Common myeloid progenitor, CD34-positive (primary cell): ENCODE measurements at regions not wholly inside any gene's neighbourhood (a gene's known extent, or its start where the extent isn't known, plus 50 kb on each side); places are given as distances from the start of the nearest gene placed in this dataset.

Experiments used
- CTCF ChIA-PET: fragments of 350-600 bp; sonication (Branson Sonifier 250); formaldehyde crosslinking; loops from one replicate; lab custom pipeline; 2021; ENCODE audit warnings: antibody characterized with exemption; lab: Charles Lee
- POLR2A ChIA-PET: fragments of 350-600 bp; sonication (Branson Sonifier 250); formaldehyde crosslinking; loops from one replicate; lab custom pipeline; 2021; ENCODE audit warnings: antibody characterized with exemption; lab: Charles Lee
- DNase-seq, 3 donors: peaks; one replicate each; pipeline versions ENCODE4 v3.0.0 to v3.0.0-alpha.2; 2013
- H3K27ac ChIP-seq, 2 experiments: 1 replicate in 1 of 2; 2 replicates in 1 of 2; pipeline ENCODE4 v1.7.0; 2013; ENCODE audit warnings: inconsistent platforms in 2 of 2, low read length in 2 of 2, mild to moderate bottlenecking in 2 of 2, low read depth in 1 of 2, moderate library complexity in 1 of 2; ENCODE audit not compliant: severe bottlenecking in 2 of 2, insufficient read depth in 1 of 2, poor library complexity in 1 of 2
- H3K27me3 ChIP-seq, 5 experiments: replicated peaks in 2 of 5; 1 replicate in 3 of 5; 2 replicates in 2 of 5; pipeline versions ENCODE4 v1.6.1 to v1.7.0; 2013; ENCODE audit warnings: low read length in 4 of 5, mild to moderate bottlenecking in 2 of 5, moderate library complexity in 2 of 5, inconsistent platforms in 1 of 5; ENCODE audit not compliant: insufficient read depth in 5 of 5, control insufficient read depth in 4 of 5
- H3K36me3 ChIP-seq, 4 experiments: 1 replicate in 2 of 4; 2 replicates in 2 of 4; pipeline versions ENCODE4 v1.6.1 to v1.7.0; 2013; ENCODE audit warnings: low read length in 3 of 4, control low read depth in 1 of 4, mild to moderate bottlenecking in 1 of 4; ENCODE audit not compliant: control insufficient read depth in 4 of 4, insufficient read depth in 4 of 4
- H3K4me1 ChIP-seq, 4 experiments: 1 replicate in 3 of 4; 2 replicates in 1 of 4; pipeline versions ENCODE4 v1.6.1 to v1.7.1; 2013; ENCODE audit warnings: low read length in 3 of 4, mild to moderate bottlenecking in 3 of 4, control low read depth in 1 of 4, inconsistent platforms in 1 of 4, moderate library complexity in 1 of 4; ENCODE audit not compliant: control insufficient read depth in 4 of 4, insufficient read depth in 4 of 4; ENCODE audit errors: control extremely low read depth in 1 of 4
- H3K4me3 ChIP-seq, 7 experiments: 1 replicate in 4 of 7; 2 replicates in 3 of 7; pipeline versions ENCODE4 v1.5.1 to v1.7.0; 2013; ENCODE audit warnings: mild to moderate bottlenecking in 7 of 7, low read length in 6 of 7, moderate library complexity in 6 of 7, inconsistent platforms in 2 of 7, low read depth in 2 of 7, control low read depth in 1 of 7; ENCODE audit not compliant: insufficient read depth in 4 of 7, control insufficient read depth in 1 of 7; ENCODE audit errors: extremely low read depth in 1 of 7
- H3K9me3 ChIP-seq, 5 experiments: 1 replicate in 4 of 5; 2 replicates in 1 of 5; pipeline versions ENCODE4 v1.6.1 to v1.7.1; 2013; ENCODE audit warnings: low read length in 4 of 5, mild to moderate bottlenecking in 2 of 5, inconsistent platforms in 1 of 5, low read depth in 1 of 5, moderate library complexity in 1 of 5; ENCODE audit not compliant: control insufficient read depth in 4 of 5, insufficient read depth in 2 of 5; ENCODE audit errors: control extremely low read depth in 1 of 5
- WGBS: methylation state at CpG from one replicate; pipeline ENCODE4 v1.1.5; 2013; ENCODE audit not compliant: insufficient coverage; 5-methylcytosine and 5-hydroxymethylcytosine counted together

DNA sequence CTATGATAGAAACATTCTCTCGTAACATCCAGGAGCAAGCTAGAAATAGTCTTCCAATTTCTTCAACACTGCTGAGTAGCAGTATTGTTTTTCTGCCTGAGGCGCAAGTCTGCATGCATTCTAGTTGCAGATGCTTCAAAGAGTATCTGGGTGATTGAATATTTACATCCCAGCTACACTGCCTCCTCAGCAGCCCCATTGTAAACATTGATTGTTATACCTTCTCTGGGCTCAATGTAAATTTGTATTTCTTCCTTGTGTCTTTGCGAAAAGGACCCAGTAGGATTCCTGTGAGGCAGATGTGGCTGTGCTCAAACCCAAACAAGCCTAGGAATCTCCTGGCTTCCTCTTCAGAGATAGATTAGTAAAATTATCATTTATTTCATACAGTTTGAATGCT is 320.7 kb downstream of the CDC14C start:
- Histone ChIP-seq H3K4me3 (no peak overlapping the region), H3K27me3 (no peaks in the 10 kb centered on the region), H3K9me3 (no peaks in the 10 kb centered on the region), H3K36me3 (no peaks in the 10 kb centered on the region), H3K4me1 (no peaks in the 10 kb centered on the region), H3K27ac (no peak overlapping the region)
- WGBS: 67% methylated on average over 1 of the region's 3 CpGs
- DNase-seq: no peak
- ChIA-PET POLR2A (no interaction called here), CTCF (interaction anchor here (0.6 kb wide), 1 partner anchor 545 kb away, joined by 3 read pairs; no protein-coding TSS in a partner anchor)

DNA sequence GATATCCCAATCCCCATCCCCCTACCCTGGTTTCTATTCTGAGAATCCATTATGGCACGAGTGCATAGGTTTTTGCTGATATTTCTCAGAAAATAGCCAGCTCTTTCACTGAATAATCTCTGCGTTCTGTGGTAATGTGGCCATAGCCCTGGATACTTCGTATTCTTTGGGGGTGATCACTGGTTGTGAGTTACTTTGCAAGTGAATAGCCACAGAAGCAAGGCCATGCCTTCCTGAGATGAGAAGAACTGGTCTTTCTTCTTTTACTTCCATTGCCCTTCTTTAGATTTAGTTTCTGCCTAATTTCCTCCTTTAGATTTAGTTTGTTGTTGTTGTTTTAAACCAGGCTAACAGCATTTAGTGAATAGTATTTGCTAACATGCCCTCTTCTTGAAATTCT is 323.4 kb downstream of the CDC14C start:
- Histone ChIP-seq H3K27ac (no peak overlapping the region), H3K4me1 (no peaks in the 10 kb centered on the region), H3K36me3 (no peaks in the 10 kb centered on the region), H3K27me3 (no peaks in the 10 kb centered on the region), H3K9me3 (no peaks in the 10 kb centered on the region), H3K4me3 (no peak overlapping the region)
- ChIA-PET CTCF (no interaction called here), POLR2A (no interaction called here)
- 64% methylated on average over 2 of the region's 3 CpGs for WGBS
- no peak for DNase-seq

DNA sequence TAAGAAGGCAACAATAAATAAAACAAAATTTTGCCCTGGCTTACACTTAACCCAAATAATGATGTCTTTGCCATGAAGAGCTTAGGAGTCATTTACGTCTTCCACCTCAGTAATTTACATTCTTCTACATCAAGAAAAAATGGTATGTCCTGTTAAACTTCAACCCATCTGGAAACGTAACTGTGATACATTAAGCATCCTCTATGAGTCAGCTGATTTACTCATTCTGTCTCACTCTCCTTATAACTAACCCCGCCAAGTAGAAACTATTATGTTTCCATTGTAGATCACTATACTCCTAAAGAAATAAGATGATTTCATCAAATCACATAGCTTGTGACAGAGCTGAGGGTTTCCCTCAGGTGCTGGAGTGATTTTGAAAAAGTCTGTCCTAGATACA is 330.7 kb downstream of the CDC14C start:
- Histone ChIP-seq H3K36me3 (no peaks in the 10 kb centered on the region), H3K27ac (no peak overlapping the region), H3K9me3 (no peaks in the 10 kb centered on the region), H3K27me3 (no peaks in the 10 kb centered on the region), H3K4me3 (no peak overlapping the region), H3K4me1 (no peaks in the 10 kb centered on the region)
- 74% methylated on average over 2 of the region's 3 CpGs for WGBS
- CTCF ChIA-PET: no interaction called here
- POLR2A ChIA-PET: no interaction called here
- no peak for DNase-seq

DNA sequence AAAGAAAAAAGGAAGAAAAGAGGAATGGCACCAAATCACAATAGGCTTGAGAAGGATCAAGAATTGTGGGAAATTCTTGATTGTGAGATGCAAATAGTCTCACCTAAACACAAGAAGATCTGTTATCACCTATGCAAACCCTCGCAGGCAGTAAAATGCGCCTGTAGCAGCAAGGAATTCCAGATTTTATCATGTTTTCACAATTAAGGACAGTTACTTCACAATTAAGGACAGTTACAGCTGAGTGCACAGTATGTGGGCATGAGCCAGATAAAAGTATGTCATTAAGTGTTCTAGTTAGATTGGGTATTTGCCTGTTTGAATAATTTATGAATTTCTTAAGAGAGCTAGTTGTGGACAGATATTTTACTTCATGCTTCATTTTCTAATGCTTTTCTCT is 336.2 kb downstream of the CDC14C start:
- Histone ChIP-seq H3K27ac (no peak overlapping the region), H3K4me3 (no peak overlapping the region), H3K9me3 (no peaks in the 10 kb centered on the region), H3K4me1 (no peaks in the 10 kb centered on the region), H3K27me3 (no peaks in the 10 kb centered on the region), H3K36me3 (no peaks in the 10 kb centered on the region)
- ChIA-PET POLR2A (no interaction called here), CTCF (interaction anchor here (2.1 kb wide), 1 partner anchor 9 kb away, joined by 4 read pairs; no protein-coding TSS in a partner anchor)
- 75% methylated on average over 2 of the region's 2 CpGs for WGBS
- no peak for DNase-seq

DNA sequence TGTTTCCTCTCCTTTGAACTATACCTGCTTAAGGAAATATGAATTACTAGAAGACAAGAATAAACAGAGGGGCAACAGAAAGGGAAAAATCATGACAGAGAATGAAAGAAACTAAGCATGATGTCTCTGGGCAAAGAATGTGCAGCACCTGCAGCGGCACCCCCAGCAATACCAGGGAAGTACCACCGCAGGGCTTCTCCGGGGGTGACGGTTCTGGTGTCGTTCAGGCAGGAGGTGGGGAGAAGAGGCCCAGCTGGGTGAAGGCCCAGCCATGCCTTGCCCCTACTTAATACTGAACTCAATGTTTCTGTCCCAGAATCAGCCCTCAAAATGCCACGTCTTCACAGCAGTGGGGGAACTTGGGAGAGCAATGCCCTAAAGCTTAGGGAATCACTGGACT is 337.6 kb downstream of the CDC14C start:
- H3K27me3 ChIP-seq: no peaks in the 10 kb centered on the region
- no peak overlapping the region for H3K4me3 ChIP-seq
- ChIA-PET POLR2A (no interaction called here), CTCF (interaction anchor here (2.1 kb wide), 1 partner anchor 8 kb away, joined by 4 read pairs; no protein-coding TSS in a partner anchor)
- H3K27ac ChIP-seq: no peak overlapping the region
- H3K36me3 ChIP-seq: no peaks in the 10 kb centered on the region
- 94% methylated on average over 5 of the region's 6 CpGs for WGBS
- no peaks in the 10 kb centered on the region for H3K4me1 ChIP-seq
- no peak for DNase-seq
- H3K9me3 ChIP-seq: no peaks in the 10 kb centered on the region

DNA sequence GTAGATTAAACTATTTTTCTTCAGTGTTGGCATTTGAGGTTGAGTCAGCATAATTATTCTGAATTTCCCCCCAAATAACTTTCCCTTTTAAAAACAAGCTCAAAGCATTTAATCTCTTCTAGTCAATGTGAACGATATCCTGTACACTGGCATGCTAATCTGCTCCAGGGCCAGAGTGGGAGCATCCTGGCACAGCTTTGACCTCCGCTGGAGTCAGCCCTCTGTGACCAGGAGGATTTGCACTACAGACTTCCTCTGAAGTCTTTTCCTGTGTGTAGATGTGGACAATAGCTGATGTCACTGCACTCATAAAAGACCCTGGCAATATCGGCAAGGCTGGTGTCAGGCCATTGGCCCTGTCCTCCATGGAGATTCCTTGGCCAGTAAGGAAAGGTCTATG is 340.2 kb downstream of the CDC14C start:
- CTCF ChIA-PET: no interaction called here
- 73% methylated on average over 3 of the region's 3 CpGs for WGBS
- H3K9me3 ChIP-seq: no peaks in the 10 kb centered on the region

GRCh38 chr7:49273897-49274296 is 349.6 kb downstream of the CDC14C start:
- Histone ChIP-seq H3K27ac (no peak overlapping the region), H3K4me1 (no peaks in the 10 kb centered on the region), H3K36me3 (no peaks in the 10 kb centered on the region), H3K27me3 (no peaks in the 10 kb centered on the region), H3K4me3 (no peak overlapping the region), H3K9me3 (no peaks in the 10 kb centered on the region)
- no peak for DNase-seq
- ChIA-PET POLR2A (interaction anchor here (0.6 kb wide), 1 partner anchor 292 kb away, joined by 4 read pairs; no protein-coding TSS in a partner anchor), CTCF (interaction anchor here (1.3 kb wide), 1 partner anchor 11 kb away, joined by 3 read pairs; no protein-coding TSS in a partner anchor)
- WGBS: 29% methylated on average over 1 of the region's 1 CpG

More for the DNA sequence above, 340.2 kb downstream of the CDC14C start:
- Histone ChIP-seq H3K27me3 (no peaks in the 10 kb centered on the region), H3K4me3 (no peak overlapping the region), H3K27ac (no peak overlapping the region), H3K4me1 (no peaks in the 10 kb centered on the region), H3K36me3 (no peaks in the 10 kb centered on the region)
- no peak for DNase-seq
- POLR2A ChIA-PET: no interaction called here
